HUES6 (cell line): ENCODE measurements at regions not wholly inside any gene's neighbourhood (a gene's known extent, or its start where the extent isn't known, plus 50 kb on each side); places are given as distances from the start of the nearest gene placed in this dataset.

ENCODE experiments used
- H3K27ac ChIP-seq: 2 replicates; pipeline ENCODE4 v1.7.0; 2013; ENCODE audit warnings: low read depth, mild to moderate bottlenecking, low read length, inconsistent platforms
- H3K27me3 ChIP-seq: 2 replicates; pipeline ENCODE4 v1.6.1; 2013; ENCODE audit warnings: low read length; ENCODE audit not compliant: control insufficient read depth, insufficient read depth
- H3K36me3 ChIP-seq: 2 replicates; pipeline ENCODE4 v1.6.1; 2013; ENCODE audit warnings: low read length; ENCODE audit not compliant: control insufficient read depth, insufficient read depth
- H3K4me1 ChIP-seq: 2 replicates; pipeline ENCODE4 v1.6.1; 2013; ENCODE audit warnings: low read length; ENCODE audit not compliant: control insufficient read depth, insufficient read depth
- H3K4me3 ChIP-seq: 2 replicates; pipeline ENCODE4 v1.5.1; 2013; ENCODE audit warnings: low read depth, low read length
- H3K9ac ChIP-seq: one replicate; pipeline ENCODE4 v1.6.1; 2013; ENCODE audit warnings: mild to moderate bottlenecking, low read length
- H3K9me3 ChIP-seq: 2 replicates; pipeline ENCODE4 v1.6.1; 2013; ENCODE audit warnings: low read depth, low read length; ENCODE audit not compliant: control insufficient read depth, insufficient read depth

DNA sequence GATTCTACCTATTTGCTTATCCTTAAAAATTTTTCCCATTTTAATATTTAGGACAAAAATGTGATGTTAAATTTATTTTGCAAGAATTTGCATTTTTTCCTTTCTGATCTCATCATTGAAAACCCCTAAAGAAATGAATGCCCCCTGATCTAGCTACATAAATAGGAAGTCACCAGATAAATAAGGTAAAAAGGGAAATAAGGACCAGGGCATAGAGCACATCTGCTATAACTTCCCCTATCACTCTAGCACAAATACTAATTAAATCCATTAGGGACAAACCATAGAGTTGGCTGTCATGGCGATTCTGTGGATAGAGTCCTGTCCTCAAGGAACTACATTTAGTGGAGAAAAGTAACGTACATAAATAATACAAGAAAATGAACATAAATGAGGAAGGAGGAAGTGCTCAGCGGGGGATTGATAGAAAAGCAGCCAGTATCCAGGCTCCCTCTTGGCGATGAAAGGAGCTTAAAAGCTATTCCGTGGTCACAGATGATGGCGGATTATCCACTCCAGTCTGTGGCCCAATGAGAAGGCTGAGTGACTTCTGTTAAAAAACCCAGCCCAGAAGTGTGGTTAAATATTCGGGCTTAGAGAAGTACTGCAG is 76.9 kb upstream of the RPL34 start:
- H3K9me3 ChIP-seq, result peaks cover 7% of the 10 kb centered on the region; the same call in 1 of the 2 replicates
- no peaks in the 10 kb centered on the region for H3K36me3 ChIP-seq
- no peaks in the 10 kb centered on the region for H3K27me3 ChIP-seq
- H3K27ac ChIP-seq, result no peak overlapping the region
- no peak overlapping the region for H3K4me3 ChIP-seq
- H3K9ac ChIP-seq, result no peak overlapping the region
- H3K4me1 ChIP-seq, result no peaks in the 10 kb centered on the region

DNA sequence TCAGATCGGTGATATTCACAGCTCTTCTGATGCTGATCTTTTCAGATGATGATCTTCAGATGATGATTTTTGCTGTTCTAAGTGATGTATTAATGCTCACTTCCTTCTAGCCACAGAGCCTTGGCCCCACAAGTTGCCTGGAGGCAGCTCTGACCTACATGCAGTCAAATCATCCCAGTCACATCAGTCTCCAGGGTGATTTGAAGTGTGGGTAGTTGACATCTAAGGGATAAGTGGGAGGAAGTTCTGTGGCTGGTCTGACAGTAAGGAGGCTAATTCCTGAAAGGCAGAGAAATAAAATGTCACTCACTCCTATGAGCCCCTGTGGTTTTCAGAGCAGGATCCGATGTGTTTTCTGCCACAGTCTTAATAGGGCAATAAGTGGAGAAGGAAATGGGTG is 79.8 kb upstream of the RPL34 start:
- H3K9ac ChIP-seq, result no peak overlapping the region
- no peaks in the 10 kb centered on the region for H3K4me1 ChIP-seq

DNA sequence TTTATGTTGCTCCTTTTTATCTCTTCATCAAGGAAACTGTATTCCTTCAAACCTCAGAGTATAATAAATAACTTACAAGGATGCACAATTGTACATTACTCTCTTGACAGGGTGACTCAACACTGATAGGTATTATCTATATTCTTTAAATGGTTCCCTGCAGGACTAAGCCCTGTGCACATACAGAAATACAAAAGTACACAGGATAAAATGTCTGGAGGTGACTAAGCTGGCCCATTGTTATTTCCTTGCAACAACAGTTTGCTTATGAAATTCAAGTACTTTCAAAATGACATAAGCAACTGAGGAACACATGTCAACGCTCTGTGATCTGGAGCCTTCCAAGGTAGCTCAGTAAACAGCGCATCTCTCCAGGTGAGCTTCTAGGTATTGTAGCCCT is 83.8 kb upstream of the RPL34 start:
- H3K27me3 ChIP-seq, result no peaks in the 10 kb centered on the region

More for the DNA sequence above, 79.8 kb upstream of the RPL34 start:
- Histone ChIP-seq H3K9me3 (no peaks in the 10 kb centered on the region), H3K27ac (no peak overlapping the region), H3K4me3 (no peak overlapping the region), H3K36me3 (no peaks in the 10 kb centered on the region), H3K27me3 (no peaks in the 10 kb centered on the region)

DNA sequence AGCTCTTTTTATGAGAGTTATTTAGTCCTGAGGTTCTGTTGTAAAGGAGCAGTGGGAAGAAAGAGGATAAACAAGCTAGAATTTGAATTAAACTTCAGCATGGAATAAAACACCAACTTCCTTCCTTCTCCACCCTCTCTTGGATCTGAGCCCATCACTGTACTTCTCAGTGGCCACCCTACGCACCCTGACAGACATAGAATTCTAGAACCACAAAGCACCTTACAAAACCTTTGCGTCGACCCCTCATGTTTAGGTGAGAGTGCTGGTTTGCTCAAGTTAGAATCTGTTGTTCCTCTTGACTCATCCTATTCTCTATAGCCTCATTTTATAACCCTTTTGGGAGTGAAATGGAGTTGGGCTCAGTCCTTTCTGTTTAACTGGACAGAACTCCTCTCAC is 84.6 kb upstream of the RPL34 start:
- H3K9ac ChIP-seq, result no peak overlapping the region
- no peaks in the 10 kb centered on the region; the same call in 1 of the 2 replicates for H3K4me1 ChIP-seq
- H3K27me3 ChIP-seq, result no peaks in the 10 kb centered on the region
- H3K36me3 ChIP-seq, result no peaks in the 10 kb centered on the region
- H3K9me3 ChIP-seq, result no peaks in the 10 kb centered on the region
- H3K27ac ChIP-seq, result no peak overlapping the region
- H3K4me3 ChIP-seq, result no peak overlapping the region

More for the DNA sequence above, 83.8 kb upstream of the RPL34 start:
- H3K4me3 ChIP-seq, result no peak overlapping the region
- no peak overlapping the region for H3K9ac ChIP-seq
- H3K9me3 ChIP-seq, result no peaks in the 10 kb centered on the region
- H3K27ac ChIP-seq, result no peak overlapping the region
- H3K4me1 ChIP-seq, result no peaks in the 10 kb centered on the region
- H3K36me3 ChIP-seq, result no peaks in the 10 kb centered on the region

DNA sequence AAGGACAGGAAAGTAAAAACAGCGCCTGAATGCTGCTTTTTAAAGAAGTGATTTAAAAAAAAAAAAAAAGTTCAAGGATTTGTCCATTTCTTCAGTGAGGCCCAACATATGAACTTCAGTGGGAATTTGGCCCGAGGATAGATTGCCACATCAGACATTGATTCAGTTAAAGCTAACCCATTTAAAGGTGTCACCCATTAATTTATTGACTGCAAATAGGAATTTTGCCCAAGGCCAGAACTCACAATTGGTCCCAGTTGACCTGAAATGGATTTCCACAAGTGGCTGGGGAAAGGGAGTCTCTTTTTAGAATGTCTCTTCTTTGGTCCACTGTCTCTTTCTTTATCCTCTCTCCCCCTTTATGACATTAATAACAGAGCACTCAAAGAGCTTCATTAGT is 86.5 kb upstream of the RPL34 start:
- H3K27me3 ChIP-seq, result no peaks in the 10 kb centered on the region
- no peak overlapping the region for H3K9ac ChIP-seq
- no peaks in the 10 kb centered on the region; the same call in 1 of the 2 replicates for H3K4me1 ChIP-seq
- no peaks in the 10 kb centered on the region for H3K36me3 ChIP-seq
- H3K27ac ChIP-seq, result no peak overlapping the region
- no peak overlapping the region for H3K4me3 ChIP-seq
- H3K9me3 ChIP-seq, result no peaks in the 10 kb centered on the region

DNA sequence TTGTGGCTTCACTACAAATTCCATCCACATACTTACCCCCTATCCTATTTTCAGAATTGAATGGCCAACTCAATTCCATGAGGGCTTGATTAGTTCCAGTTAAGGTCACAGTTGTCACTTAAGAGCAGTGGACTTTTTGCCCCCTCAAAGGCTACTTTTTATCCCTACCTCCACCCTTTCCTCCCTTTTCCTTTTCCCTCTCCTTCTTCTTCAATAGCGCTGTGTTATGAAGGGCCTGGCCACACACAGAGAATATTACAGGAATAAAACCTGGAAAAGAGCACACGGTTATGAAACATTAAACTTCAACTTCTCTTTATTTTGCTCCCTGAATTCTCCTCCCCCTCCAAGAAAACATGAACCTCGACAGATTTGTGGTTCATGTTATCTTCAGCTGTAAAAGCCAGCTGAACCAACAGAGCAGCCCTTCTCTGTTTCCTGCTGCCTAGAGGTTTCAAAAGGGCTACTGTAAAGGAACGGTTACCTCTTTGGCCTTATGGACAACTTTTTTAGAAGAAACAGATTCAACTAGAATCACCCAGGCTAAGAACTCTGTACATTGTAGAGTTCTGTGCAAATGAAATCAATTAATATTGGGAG is 87.0 kb upstream of the RPL34 start:
- Histone ChIP-seq H3K4me3 (no peak overlapping the region), H3K27ac (no peak overlapping the region), H3K36me3 (no peaks in the 10 kb centered on the region), H3K4me1 (no peaks in the 10 kb centered on the region; the same call in 1 of the 2 replicates), H3K9ac (no peak overlapping the region), H3K27me3 (no peaks in the 10 kb centered on the region), H3K9me3 (no peaks in the 10 kb centered on the region)

DNA sequence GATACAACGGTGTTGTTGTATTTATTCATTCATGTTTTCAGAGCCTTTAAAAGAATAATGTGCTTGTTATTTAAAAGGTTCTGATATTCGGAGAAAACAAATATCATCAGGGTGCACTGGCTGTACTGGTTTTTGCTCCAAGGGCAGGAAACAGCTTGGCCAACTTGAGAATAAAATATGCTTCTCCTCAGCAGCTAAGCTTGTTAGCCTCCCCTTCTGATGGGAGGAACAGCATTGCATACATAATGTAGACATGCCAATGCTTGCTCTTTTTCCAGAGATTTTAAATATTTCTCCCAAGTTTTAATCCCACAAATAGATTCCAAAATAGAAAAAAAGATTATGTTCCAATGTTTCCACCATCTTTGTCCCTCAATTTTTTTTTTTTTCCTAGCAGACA is 87.6 kb upstream of the RPL34 start:
- no peak overlapping the region for H3K9ac ChIP-seq
- no peaks in the 10 kb centered on the region; the same call in 1 of the 2 replicates for H3K4me1 ChIP-seq
- H3K4me3 ChIP-seq, result no peak overlapping the region
- H3K27me3 ChIP-seq, result no peaks in the 10 kb centered on the region
- no peak overlapping the region for H3K27ac ChIP-seq
- H3K9me3 ChIP-seq, result no peaks in the 10 kb centered on the region
- H3K36me3 ChIP-seq, result no peaks in the 10 kb centered on the region

DNA sequence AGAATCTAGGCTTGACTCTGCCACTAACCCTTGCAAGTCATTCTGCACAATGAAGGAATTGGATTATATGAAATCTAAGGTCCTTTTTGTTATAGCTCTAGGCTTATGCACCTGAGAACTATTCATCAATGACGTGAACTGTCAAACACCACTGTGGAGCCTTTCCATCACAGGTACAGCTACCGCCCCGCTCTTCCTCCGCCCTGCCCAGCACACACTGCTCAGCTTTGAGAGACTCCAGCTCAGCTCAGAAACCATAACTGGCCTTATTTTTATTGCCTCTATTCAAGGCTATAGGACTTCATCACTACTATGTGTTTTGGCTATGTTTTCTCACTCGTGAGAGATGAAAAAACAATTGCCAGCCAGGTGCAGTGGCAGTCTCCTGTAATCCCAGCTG is 88.2 kb upstream of the RPL34 start:
- no peak overlapping the region for H3K27ac ChIP-seq
- no peaks in the 10 kb centered on the region; the same call in 1 of the 2 replicates for H3K4me1 ChIP-seq
- H3K27me3 ChIP-seq, result no peaks in the 10 kb centered on the region
- H3K9me3 ChIP-seq, result no peaks in the 10 kb centered on the region
- H3K4me3 ChIP-seq, result no peak overlapping the region
- no peaks in the 10 kb centered on the region for H3K36me3 ChIP-seq
- H3K9ac ChIP-seq, result no peak overlapping the region

DNA sequence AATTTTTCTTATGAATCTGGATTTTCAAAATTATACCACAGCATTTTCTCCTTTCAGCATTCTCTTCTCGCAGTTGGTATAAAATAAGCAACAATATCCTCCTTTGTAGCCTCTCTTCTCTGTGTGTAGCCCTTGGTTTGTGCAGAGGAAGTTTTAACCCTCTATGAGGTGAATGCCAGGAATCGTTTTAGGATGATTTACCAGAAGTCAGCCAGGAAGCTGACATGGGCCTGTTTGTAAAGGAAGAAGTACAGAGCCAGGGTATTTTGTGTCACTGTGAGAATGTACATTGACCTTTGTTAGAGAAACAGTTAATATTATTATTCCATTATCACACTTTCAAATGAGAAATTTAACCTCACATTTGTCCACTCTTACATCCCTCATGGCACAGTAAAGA is 88.9 kb upstream of the RPL34 start:
- Histone ChIP-seq H3K27ac (no peak overlapping the region), H3K27me3 (no peaks in the 10 kb centered on the region), H3K36me3 (no peaks in the 10 kb centered on the region), H3K4me1 (no peaks in the 10 kb centered on the region; the same call in 1 of the 2 replicates), H3K9ac (no peak overlapping the region), H3K9me3 (no peaks in the 10 kb centered on the region), H3K4me3 (no peak overlapping the region)

DNA sequence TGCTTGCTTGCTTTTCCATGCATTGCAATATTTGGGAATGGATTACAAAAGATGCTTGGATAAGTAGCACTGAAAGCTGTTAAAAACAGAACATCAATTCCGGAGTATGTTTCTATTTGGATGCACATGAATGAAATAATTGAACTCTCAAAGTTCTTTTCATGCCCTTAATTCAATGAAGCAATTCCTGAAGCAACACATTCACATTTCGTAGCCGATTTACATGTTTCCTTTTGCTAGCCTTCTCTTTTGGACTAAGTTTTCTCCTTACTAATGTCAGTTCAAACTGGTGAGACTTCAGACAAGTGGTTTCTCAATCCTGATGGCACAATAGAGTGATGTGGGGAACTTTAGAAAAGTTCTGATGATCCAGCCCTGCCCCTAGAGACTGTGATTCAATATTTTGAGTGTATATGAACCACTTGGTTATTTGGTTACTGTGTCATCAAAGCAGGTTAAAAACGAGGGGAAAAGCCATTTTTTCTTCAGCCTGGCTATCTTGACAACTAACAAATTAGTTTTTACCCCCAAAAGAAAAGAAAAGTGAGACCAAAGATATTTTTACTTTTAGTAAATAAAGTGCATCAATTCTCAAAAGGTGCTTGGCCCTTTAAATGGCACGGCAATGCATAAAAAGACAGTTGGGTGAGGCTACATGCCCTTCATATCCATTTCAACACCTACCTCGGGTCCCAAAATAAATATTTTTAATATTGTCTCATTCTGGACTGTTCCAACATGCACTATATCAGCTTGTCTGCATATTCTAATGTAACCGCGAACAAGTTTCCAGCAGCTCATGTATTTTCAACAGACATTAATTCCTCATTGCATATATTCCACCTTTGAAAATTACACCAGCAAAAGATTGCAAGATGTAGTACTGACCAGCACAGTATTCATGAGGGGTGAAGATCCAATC is 90.1 kb upstream of the RPL34 start:
- H3K4me1 ChIP-seq, result no peaks in the 10 kb centered on the region; the same call in 1 of the 2 replicates
- H3K27ac ChIP-seq, result no peak overlapping the region
- H3K9me3 ChIP-seq, result no peaks in the 10 kb centered on the region
- H3K4me3 ChIP-seq, result no peak overlapping the region
- no peaks in the 10 kb centered on the region for H3K27me3 ChIP-seq
- H3K9ac ChIP-seq, result no peak overlapping the region
- no peaks in the 10 kb centered on the region for H3K36me3 ChIP-seq

DNA sequence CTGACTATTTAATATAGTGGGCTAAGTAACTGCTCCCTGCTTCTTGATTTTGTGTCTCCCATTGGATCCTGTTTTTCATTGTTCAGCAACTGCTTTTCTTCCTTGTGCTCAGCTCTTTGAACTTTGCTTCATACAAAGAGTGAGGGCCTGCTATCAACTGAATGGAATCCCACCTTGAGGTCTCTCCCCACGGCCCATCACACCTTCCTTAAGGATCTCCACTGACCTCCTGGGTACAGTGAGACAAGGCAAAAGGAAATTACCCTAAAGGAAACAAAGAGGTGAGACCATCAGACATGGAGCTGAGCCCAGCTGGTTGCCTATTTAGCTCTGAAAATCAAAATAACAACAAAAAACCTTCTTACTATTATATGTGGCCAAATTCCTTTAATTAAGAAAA is 91.3 kb upstream of the RPL34 start:
- H3K27me3 ChIP-seq, result no peaks in the 10 kb centered on the region
- H3K9ac ChIP-seq, result no peak overlapping the region
- H3K4me3 ChIP-seq, result no peak overlapping the region
- no peak overlapping the region for H3K27ac ChIP-seq
- H3K36me3 ChIP-seq, result no peaks in the 10 kb centered on the region
- H3K4me1 ChIP-seq, result no peaks in the 10 kb centered on the region; the same call in 1 of the 2 replicates
- H3K9me3 ChIP-seq, result no peaks in the 10 kb centered on the region
